OCI-LY7 (cell line): ENCODE measurements at regions not wholly inside any gene's neighbourhood (a gene's known extent, or its start where the extent isn't known, plus 50 kb on each side); places are given as distances from the start of the nearest gene placed in this dataset.

ENCODE experiments used
- EZH2phosphoT487 ChIP-seq: fragments of 200-600 bp; sonication (generic); IDR thresholded peaks from 2 replicates; pipeline ENCODE4 v1.6.1; 2018; ENCODE audit warnings: low read depth, borderline replicate concordance, mild to moderate bottlenecking, mixed run types, antibody characterized with exemption, low read length, moderate library complexity, mixed read lengths
- TF ChIP-seq, protein P1 (sequence below): fragments of 200-600 bp; sonication (generic); conservative IDR thresholded peaks from 2 replicates; pipeline ENCODE4 v1.5.1; 2014; ENCODE audit warnings: mild to moderate bottlenecking, antibody characterized with exemption, low read length, moderate library complexity, mixed read lengths

DNA sequence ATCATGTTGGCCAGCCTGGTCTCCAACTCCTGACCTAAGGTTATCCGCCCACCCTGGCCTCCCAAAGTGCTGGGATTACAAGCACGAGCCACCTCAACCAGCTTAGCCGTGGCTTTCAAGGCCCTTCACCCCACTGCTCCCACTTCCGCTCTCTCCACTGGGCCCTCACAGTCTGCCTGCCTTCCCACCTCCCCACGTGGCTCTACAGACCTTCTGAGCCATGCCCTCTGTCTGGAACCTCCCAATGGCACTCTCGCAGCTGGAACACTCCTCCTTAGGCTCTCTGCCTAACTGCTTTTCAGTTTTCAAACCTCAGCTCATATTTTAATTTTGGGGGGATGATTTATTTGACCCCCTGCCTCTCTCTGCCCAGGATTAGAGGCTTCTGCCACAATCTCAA is 59.3 kb upstream of the SH3RF1 start:
- TF ChIP-seq, protein P1, sequence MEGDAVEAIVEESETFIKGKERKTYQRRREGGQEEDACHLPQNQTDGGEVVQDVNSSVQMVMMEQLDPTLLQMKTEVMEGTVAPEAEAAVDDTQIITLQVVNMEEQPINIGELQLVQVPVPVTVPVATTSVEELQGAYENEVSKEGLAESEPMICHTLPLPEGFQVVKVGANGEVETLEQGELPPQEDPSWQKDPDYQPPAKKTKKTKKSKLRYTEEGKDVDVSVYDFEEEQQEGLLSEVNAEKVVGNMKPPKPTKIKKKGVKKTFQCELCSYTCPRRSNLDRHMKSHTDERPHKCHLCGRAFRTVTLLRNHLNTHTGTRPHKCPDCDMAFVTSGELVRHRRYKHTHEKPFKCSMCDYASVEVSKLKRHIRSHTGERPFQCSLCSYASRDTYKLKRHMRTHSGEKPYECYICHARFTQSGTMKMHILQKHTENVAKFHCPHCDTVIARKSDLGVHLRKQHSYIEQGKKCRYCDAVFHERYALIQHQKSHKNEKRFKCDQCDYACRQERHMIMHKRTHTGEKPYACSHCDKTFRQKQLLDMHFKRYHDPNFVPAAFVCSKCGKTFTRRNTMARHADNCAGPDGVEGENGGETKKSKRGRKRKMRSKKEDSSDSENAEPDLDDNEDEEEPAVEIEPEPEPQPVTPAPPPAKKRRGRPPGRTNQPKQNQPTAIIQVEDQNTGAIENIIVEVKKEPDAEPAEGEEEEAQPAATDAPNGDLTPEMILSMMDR: no peak
- no peak for TF ChIP-seq EZH2phosphoT487
